IMR-90 (cell line): ENCODE measurements at regions not wholly inside any gene's neighbourhood (a gene's known extent, or its start where the extent isn't known, plus 50 kb on each side); places are given as distances from the start of the nearest gene placed in this dataset.

ENCODE experiments used
- ATAC-seq: fragments of 200-7000 bp; cut with Tn5 transposase; 2 replicates; pipeline ENCODE4 v1.9.1; 2020; ENCODE audit warnings: low read depth, mild to moderate bottlenecking, moderate library complexity
- BruUV-seq: library from RNA; stranded (reverse); fragments of 400-500 nt; replicated peaks from 2 replicates; lab custom pipeline; 2021; lab: Mats Ljungman, UMichigan
- CTCF ChIA-PET: fragments of 300-600 bp; formaldehyde crosslinking; extraction: SDS; loops from one replicate; lab custom pipeline; 2021; ENCODE audit warnings: antibody characterized with exemption; lab: Yijun Ruan, JAX
- POLR2A ChIA-PET: fragments of 300-600 bp; sonication (Branson Sonifier 250); formaldehyde crosslinking; loops from one replicate; lab custom pipeline; 2022; ENCODE audit warnings: antibody characterized with exemption; ENCODE audit not compliant: unreplicated experiment; lab: Charles Lee
- DNase-seq: peaks from one replicate; pipeline ENCODE4 v3.0.0; 2013
- H2AFZ ChIP-seq: replicated peaks from 2 replicates; pipeline ENCODE3; 2013; ENCODE audit warnings: low read length, mild to moderate bottlenecking; ENCODE audit not compliant: poor library complexity
- H2AK5ac ChIP-seq: 2 replicates; pipeline ENCODE4 v1.6.1; 2013; ENCODE audit warnings: low read depth, low read length, inconsistent platforms
- H2AK9ac ChIP-seq: replicated peaks from 2 replicates; pipeline ENCODE3; 2013; ENCODE audit warnings: mild to moderate bottlenecking, low read depth, low read length, moderate library complexity; ENCODE audit not compliant: poor library complexity
- H2BK120ac ChIP-seq: 2 replicates; pipeline ENCODE4 v1.6.1; 2013; ENCODE audit warnings: low read depth, low read length, inconsistent platforms
- H2BK15ac ChIP-seq: 3 replicates; pipeline ENCODE4 v1.6.1; 2013; ENCODE audit warnings: low read depth, low read length, inconsistent platforms
- H2BK20ac ChIP-seq: 2 replicates; pipeline ENCODE4 v1.6.1; 2013; ENCODE audit warnings: low read depth, mild to moderate bottlenecking, inconsistent platforms, low read length, moderate library complexity
- H2BK5ac ChIP-seq: 2 replicates; pipeline ENCODE4 v1.6.1; 2013; ENCODE audit warnings: mild to moderate bottlenecking, low read depth, low read length, inconsistent platforms; ENCODE audit not compliant: poor library complexity, severe bottlenecking
- H3K14ac ChIP-seq: replicated peaks from 2 replicates; pipeline ENCODE4 v1.6.1; 2013; ENCODE audit warnings: low read depth, low read length, inconsistent platforms
- H3K18ac ChIP-seq: 2 replicates; pipeline ENCODE4 v1.6.1; 2013; ENCODE audit warnings: low read depth, low read length, control low read depth
- H3K23ac ChIP-seq: 2 replicates; pipeline ENCODE4 v1.6.1; 2013; ENCODE audit warnings: low read depth, low read length, inconsistent platforms
- H3K27ac ChIP-seq: 2 replicates; pipeline ENCODE4 v1.5.1; 2013; ENCODE audit warnings: mild to moderate bottlenecking, control low read depth, low read length; ENCODE audit not compliant: insufficient read depth
- H3K27me3 ChIP-seq: 2 replicates; pipeline ENCODE4 v1.6.1; 2013; ENCODE audit warnings: low read length; ENCODE audit not compliant: control insufficient read depth, insufficient read depth
- H3K36me3 ChIP-seq: 2 replicates; pipeline ENCODE4 v1.6.1; 2013; ENCODE audit warnings: low read length, mixed read lengths; ENCODE audit not compliant: control insufficient read depth, insufficient read depth
- H3K4ac ChIP-seq: 2 replicates; pipeline ENCODE4 v1.6.1; 2013; ENCODE audit warnings: low read depth, low read length, inconsistent platforms
- H3K4me1 ChIP-seq: 2 replicates; pipeline ENCODE4 v1.6.1; 2013; ENCODE audit warnings: low read length, mixed read lengths; ENCODE audit not compliant: control insufficient read depth, insufficient read depth
- H3K4me2 ChIP-seq: 2 replicates; pipeline ENCODE4 v1.6.1; 2013; ENCODE audit warnings: low read depth, mild to moderate bottlenecking, control low read depth, low read length, moderate library complexity
- H3K4me3 ChIP-seq: 2 replicates; pipeline ENCODE4 v1.5.1; 2013; ENCODE audit warnings: low read depth, mild to moderate bottlenecking, control low read depth, low read length, moderate library complexity; ENCODE audit not compliant: insufficient read depth
- H3K56ac ChIP-seq: 2 replicates; pipeline ENCODE4 v1.6.1; 2013; ENCODE audit warnings: low read length, inconsistent platforms; ENCODE audit not compliant: insufficient read depth; ENCODE audit errors: extremely low read depth
- H3K79me1 ChIP-seq, 2 experiments: 2 replicates each; pipeline ENCODE4 v1.6.1; 2013; ENCODE audit warnings: low read length in 2 of 2, inconsistent platforms in 1 of 2, low read depth in 1 of 2
- H3K9ac ChIP-seq: 2 replicates; pipeline ENCODE4 v1.6.1; 2013; ENCODE audit warnings: low read depth, low read length, control low read depth
- H3K9me1 ChIP-seq: 2 replicates; pipeline ENCODE4 v1.6.1; 2013; ENCODE audit warnings: low read length, inconsistent platforms; ENCODE audit not compliant: insufficient read depth
- H3K9me3 ChIP-seq: 2 replicates; pipeline ENCODE4 v1.6.1; 2013; ENCODE audit warnings: low read length; ENCODE audit not compliant: control insufficient read depth, insufficient read depth
- H4K20me1 ChIP-seq: 2 replicates; pipeline ENCODE4 v1.6.1; 2013; ENCODE audit warnings: low read length, inconsistent platforms; ENCODE audit not compliant: insufficient read depth
- H4K5ac ChIP-seq: 2 replicates; pipeline ENCODE4 v1.6.1; 2013; ENCODE audit warnings: mild to moderate bottlenecking, low read depth, low read length, control low read depth
- H4K8ac ChIP-seq, 2 experiments: 2 replicates each; pipeline ENCODE4 v1.6.1; 2013; ENCODE audit warnings: low read depth in 2 of 2, low read length in 2 of 2, control low read depth in 1 of 2, inconsistent platforms in 1 of 2
- H4K91ac ChIP-seq: 2 replicates; pipeline ENCODE4 v1.6.1; 2013; ENCODE audit warnings: low read depth, low read length, inconsistent platforms; ENCODE audit not compliant: insufficient read depth
- CEBPB ChIP-seq: IDR thresholded peaks from 2 replicates; pipeline ENCODE4 v1.6.1; 2012; ENCODE audit warnings: low read depth, low read length, improper control_type of control experiment
- CHD1 ChIP-seq: IDR thresholded peaks from 2 replicates; pipeline ENCODE4 v1.6.1; 2012; ENCODE audit warnings: low read depth, low read length, improper control_type of control experiment
- RAD21 ChIP-seq: IDR thresholded peaks from 2 replicates; pipeline ENCODE4 v1.6.1; 2012; ENCODE audit warnings: low read length, improper control_type of control experiment
- SMC3 ChIP-seq: fragments of 150-350 bp; IDR thresholded peaks from 2 replicates; pipeline ENCODE4 v1.6.1; 2016; ENCODE audit warnings: low read depth, mild to moderate bottlenecking, antibody characterized with exemption, low read length, moderate library complexity
- WGBS, 2 experiments: methylation state at CpG; one replicate each; pipeline versions ENCODE4 v1.1.5 to v1.1.7; 2013; ENCODE audit warnings: missing lambda C conversion rate in 2 of 2; ENCODE audit not compliant: insufficient read length in 1 of 2; ENCODE audit errors: extremely low coverage in 2 of 2; 5-methylcytosine and 5-hydroxymethylcytosine counted together
- dilution Hi-C: fragments of 300-500 bp; cut with HindIII; formaldehyde crosslinking; loops from one replicate; pipeline ENCODE4 v1.14.3; 2018; ENCODE audit warnings: low sequenced_read_pairs; ENCODE audit not compliant: unreplicated experiment
- in situ Hi-C: fragments of 300-500 bp; cut with MboI; formaldehyde crosslinking; loops from 3 replicates; pipeline ENCODE4 v1.14.3; 2019; ENCODE audit warnings: low sequenced_read_pairs, inconsistent platforms, mixed read lengths
- intact Hi-C: fragments of 100-400 bp; cut with micrococcal nuclease; formaldehyde crosslinking; loops from 2 replicates; pipeline ENCODE4 v1.10.0; 2022
- TF ChIP-seq, protein P1 (sequence below): fragments of 150-350 bp; IDR thresholded peaks from 2 replicates; pipeline ENCODE4 v1.6.1; 2017; ENCODE audit warnings: mild to moderate bottlenecking, antibody characterized with exemption, low read length, low read depth
- TF ChIP-seq, protein P2 (sequence below): conservative IDR thresholded peaks from 2 replicates; pipeline ENCODE4 v1.5.1; 2012; ENCODE audit warnings: mild to moderate bottlenecking, low read depth, low read length, improper control_type of control experiment

- Histone ChIP-seq H2BK5ac (no peak overlapping the region), H3K36me3 (no peaks in the 10 kb centered on the region), H4K5ac (no peak overlapping the region), H2AK5ac (no peak overlapping the region), H3K4ac (no peak overlapping the region), H2BK120ac (no peak overlapping the region), H3K79me1 (no peaks in the 10 kb centered on the region), H4K8ac (no peak overlapping the region), H3K18ac (no peak overlapping the region), H3K9me1 (no peaks in the 10 kb centered on the region), H2BK20ac (no peak overlapping the region), H4K91ac (no peak overlapping the region), H3K9me3 (no peaks in the 10 kb centered on the region), H3K4me1 (no peaks in the 10 kb centered on the region), H2AFZ (no peak overlapping the region), H3K14ac (no peak overlapping the region), H2AK9ac (no peak overlapping the region), H4K20me1 (no peaks in the 10 kb centered on the region), H3K27me3 (no peaks in the 10 kb centered on the region), H3K27ac (no peak overlapping the region), H2BK15ac (no peak overlapping the region), H3K56ac (no peak overlapping the region), H3K23ac (no peak overlapping the region), H3K4me3 (no peak overlapping the region), H3K9ac (no peak overlapping the region), H3K4me2 (no peak overlapping the region)
- in situ Hi-C loops (no loop called here), intact Hi-C loops (loop anchor here (2.0 kb wide), 1 partner anchor 150 kb away; no protein-coding TSS in a partner anchor), dilution Hi-C loops (no loop called here)
- TF ChIP-seq, protein P1, sequence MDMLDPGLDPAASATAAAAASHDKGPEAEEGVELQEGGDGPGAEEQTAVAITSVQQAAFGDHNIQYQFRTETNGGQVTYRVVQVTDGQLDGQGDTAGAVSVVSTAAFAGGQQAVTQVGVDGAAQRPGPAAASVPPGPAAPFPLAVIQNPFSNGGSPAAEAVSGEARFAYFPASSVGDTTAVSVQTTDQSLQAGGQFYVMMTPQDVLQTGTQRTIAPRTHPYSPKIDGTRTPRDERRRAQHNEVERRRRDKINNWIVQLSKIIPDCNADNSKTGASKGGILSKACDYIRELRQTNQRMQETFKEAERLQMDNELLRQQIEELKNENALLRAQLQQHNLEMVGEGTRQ: no peak
- peak; percentile 26; the same call in 1 of the 2 replicates for TF ChIP-seq SMC3
- no peak for TF ChIP-seq CHD1
- peak; percentile 12; the same call in 1 of the 2 replicates for TF ChIP-seq RAD21
- TF ChIP-seq, protein P2, sequence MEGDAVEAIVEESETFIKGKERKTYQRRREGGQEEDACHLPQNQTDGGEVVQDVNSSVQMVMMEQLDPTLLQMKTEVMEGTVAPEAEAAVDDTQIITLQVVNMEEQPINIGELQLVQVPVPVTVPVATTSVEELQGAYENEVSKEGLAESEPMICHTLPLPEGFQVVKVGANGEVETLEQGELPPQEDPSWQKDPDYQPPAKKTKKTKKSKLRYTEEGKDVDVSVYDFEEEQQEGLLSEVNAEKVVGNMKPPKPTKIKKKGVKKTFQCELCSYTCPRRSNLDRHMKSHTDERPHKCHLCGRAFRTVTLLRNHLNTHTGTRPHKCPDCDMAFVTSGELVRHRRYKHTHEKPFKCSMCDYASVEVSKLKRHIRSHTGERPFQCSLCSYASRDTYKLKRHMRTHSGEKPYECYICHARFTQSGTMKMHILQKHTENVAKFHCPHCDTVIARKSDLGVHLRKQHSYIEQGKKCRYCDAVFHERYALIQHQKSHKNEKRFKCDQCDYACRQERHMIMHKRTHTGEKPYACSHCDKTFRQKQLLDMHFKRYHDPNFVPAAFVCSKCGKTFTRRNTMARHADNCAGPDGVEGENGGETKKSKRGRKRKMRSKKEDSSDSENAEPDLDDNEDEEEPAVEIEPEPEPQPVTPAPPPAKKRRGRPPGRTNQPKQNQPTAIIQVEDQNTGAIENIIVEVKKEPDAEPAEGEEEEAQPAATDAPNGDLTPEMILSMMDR: peak; percentile 30
- no peak for TF ChIP-seq CEBPB
- WGBS, 2 experiments: no CpG with 5 or more reads among the region's 6 CpGs
- ChIA-PET POLR2A (no interaction called here), CTCF (no interaction called here)
- no peak for ATAC-seq
- DNase-seq: peak; percentile 4
- no TSS peak for BruUV-seq
These were observed 108.7 kb upstream of the IGSF21 start for GRCh38 chr1:17998889-17999288.
